Head of caudate nucleus (tissue), 42 donors: ENCODE measurements at regions not wholly inside any gene's neighbourhood (a gene's known extent, or its start where the extent isn't known, plus 50 kb on each side); places are given as distances from the start of the nearest gene placed in this dataset.

Source experiments
- DNase-seq, 42 donors: peaks; one replicate each; pipeline versions ENCODE4 v3.0.0 to v3.0.0-alpha.2; 2020 to 2021; ENCODE audit warnings: mixed read lengths in 7 of 42
- intact Hi-C: fragments of 100-400 bp; cut with DNase I; formaldehyde crosslinking; loops from one replicate; pipeline ENCODE4 v1.15.0; 2022

DNA sequence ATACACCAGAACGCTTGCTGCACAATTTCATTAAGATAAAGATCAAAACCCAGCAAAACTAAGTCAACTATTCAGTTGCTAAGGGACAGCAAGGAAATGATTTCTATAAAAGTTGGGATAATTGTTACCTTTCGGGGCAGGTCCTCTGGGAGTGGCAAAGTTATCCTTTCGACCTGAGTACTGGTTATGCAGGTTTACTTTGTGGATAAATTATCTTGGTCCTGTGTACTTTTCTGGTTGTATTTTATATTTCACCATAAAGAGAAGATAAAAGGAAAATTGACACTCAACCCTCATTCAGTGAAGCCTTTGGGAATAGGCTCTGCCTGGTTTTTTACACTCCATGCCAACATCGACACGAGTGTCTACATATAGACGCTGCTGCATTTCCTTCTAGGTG lies 146.5 kb downstream of the SYK start:
- intact Hi-C loops: no loop called here
- no peak for DNase-seq

DNA sequence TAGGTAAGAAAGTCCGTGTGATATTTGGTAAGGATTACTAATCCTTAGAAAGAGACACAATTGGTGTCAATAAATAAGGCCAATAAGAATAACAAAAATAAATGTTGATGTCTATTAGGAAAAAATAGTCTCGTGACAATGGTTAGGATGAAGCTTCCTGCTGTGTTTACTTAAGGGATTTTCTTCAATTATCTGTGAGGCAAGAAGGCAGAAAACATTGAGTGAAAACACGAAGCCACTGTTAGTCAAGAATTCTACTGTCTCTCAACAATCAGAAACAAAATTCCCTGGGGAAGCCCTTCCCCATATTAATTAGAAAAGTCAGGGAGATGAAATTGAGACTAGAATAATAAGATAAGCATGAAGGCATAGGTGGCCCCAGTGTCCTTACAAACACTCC lies 149.0 kb downstream of the SYK start:
- intact Hi-C loops: no loop called here
- no peak for DNase-seq

GRCh38 chr9:90953200-90953599 lies 151.6 kb downstream of the SYK start:
- intact Hi-C loops: no loop called here
- DNase-seq: no peak

GRCh38 chr9:90953805-90954204 lies 152.2 kb downstream of the SYK start:
- no peak for DNase-seq
- intact Hi-C loops: no loop called here

GRCh38 chr9:90956026-90956810 lies 154.6 kb downstream of the SYK start:
- DNase-seq: no peak
- intact Hi-C loops: no loop called here

DNA sequence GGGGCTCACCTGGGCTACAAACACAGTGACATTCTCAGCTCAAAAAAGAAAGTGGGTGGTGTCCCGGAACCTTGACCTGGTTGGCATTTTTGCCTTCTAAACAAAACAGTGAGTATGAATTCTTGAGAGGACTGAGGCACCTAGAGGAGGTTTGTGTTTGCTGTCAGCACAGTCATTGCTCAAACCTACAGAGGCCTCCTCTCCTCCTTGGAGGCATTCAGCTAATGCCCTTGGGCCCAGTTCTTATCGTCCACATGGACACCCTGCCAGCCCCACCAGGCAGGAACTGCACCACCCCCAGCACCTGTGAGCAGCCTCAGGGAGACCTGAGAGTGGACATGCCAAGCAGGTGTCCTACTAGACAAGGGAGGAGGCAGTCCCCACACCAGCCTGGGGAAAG lies 156.7 kb downstream of the SYK start:
- intact Hi-C loops: no loop called here
- no peak for DNase-seq

DNA sequence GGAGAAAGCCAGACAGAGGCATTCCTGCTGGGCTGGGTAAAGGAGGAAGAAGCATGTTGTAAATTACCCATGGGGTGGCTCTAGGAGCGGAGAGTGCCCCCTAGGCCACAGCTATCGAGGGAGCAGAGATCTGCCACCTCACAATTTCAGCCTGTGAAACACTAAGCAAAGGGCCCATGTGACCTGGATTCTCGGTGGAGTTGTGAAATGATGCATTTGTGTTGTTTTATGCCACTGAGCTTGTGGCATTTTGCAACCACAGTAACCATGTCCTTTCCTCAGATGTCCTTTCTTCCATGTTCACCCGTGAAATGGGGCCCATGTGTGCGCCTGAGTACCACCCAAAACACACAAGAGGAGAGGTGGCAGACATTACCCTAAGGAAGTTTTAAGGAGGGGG lies 159.3 kb downstream of the SYK start:
- intact Hi-C loops: no loop called here

DNA sequence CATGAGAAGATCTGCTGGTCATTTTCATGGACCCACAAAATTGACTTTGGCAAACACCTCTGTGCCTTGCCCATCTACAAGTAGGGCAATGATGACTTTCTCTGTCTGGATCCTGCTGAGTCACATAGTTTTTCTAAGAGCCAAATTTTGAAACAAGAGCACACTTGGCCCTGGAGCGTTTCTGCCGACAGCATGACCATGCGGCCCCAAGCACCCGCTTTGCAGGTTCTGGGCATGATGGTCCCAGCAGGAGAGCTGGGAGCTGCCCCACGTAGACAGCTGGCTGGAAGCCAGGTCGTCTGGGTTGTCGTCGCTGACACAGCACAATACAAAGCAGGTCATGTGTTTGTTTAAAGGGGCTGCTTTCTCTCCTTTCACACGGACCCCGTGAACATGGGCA lies 159.8 kb downstream of the SYK start:
- peak in 1 of 42 donors; percentile 9 for DNase-seq

More for the DNA sequence above, 159.3 kb downstream of the SYK start:
- no peak for DNase-seq

DNA sequence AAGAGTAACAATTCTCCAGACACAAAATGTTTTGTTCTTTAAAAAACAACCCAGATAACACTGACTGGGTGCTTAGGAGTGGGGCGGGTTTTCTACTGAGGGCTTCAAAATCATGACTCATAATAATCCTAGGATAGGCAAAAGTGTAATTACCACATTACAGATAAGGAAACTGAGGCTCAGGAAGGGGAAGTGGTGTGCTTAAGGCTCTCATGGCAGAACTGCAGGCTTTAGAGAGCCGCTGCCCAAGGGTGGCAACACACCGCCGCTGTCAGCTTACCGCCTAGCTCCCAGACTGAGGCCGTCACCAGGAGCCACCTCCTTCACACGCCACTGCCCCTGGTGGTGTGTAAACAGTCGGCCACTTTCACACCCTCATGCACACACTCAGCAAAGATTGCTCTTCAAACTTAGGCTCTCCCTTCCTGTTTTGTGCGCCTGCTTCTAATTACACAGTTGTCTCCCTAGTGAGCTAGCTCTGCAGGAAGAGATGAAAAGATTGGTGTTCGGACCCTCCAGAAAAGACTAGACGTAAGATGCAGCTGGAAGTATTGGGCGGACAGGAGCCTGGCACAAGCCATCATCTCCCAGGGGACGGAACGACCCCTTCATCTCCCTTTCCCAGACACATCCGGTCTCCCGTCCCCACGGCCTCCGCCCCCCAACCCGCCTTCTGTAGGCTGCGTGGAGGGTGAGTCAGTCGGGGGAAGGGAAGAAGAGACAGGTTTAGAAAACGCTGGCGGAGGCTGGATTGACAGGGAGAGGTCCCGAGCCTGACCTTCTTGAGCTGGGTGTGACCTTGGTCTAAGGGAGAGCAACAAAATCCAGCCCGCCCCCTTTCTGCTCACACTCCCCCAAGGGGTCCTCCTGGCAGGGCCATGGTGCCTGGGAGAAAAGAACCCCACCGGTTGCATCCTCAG lies 162.7 kb downstream of the SYK start:
- DNase-seq: peak in 3 of 42 donors; percentile 5 to 28 (median 8)
- intact Hi-C loops: no loop called here

More for the DNA sequence above, 159.8 kb downstream of the SYK start:
- intact Hi-C loops: no loop called here

DNA sequence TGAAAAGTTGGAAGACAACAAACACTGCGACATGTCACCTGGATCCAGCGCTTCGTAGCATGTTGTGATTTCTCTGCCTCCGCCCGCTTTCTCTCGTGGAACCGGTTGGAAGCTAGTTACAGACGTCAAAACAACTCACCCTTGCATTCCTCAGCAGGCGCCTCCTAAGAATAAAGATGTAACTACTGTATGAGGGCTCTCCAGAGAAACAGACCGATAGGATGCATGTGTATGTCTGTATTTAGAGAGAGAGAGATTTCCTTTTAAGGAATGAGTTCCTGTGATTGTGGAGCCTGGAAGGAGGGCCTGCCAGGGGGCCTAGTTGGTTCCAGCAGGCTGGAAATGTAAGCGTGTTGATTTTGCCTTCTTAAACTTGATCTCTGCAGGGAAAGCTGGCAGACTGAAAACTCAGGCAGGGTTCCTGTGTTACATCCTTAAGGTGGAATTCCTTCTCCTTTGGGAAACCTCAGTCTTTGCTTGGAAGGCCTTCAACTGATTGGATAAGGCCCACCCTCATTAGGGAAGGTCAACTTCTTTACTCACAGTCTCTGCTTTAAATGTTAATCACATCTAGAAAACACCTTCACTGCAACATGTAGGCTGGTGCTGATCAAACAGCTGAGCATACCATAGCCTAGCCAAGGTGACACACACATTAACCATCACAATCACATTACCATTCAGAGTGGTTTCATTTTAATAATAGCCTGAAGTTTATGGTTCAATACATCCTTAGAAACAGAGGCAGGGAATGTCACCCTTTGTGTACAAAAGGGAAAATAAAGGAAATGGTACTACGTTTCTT lies 163.8 kb downstream of the SYK start:
- no peak for DNase-seq
- intact Hi-C loops: no loop called here

GRCh38 chr9:90966031-90966290 lies 164.3 kb downstream of the SYK start:
- DNase-seq: no peak
- intact Hi-C loops: no loop called here

- peak in 8 of 42 donors; percentile 3 to 28 (median 11) for DNase-seq
- intact Hi-C loops: no loop called here
Measured at GRCh38 chr9:90966480-90967144, 165.0 kb downstream of the SYK start.

DNA sequence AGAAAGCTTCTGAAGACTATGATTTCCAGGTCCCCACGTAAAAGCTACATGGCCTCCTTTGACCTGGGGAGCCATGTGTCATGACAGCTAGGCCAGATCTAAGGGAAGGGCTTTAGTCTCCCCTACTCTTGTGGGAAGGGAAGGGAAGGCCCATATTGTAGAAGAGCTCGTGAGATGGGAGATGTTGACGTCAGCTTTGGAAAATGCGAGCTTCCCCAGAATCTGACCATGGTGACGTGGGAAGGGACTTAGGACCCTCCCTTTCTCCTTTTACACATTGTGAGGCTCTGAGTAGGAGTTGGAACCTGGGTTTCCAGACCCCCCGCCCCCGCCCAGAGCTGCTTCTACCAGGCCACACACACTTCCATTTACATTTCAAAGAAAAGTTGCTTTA lies 165.5 kb downstream of the SYK start:
- intact Hi-C loops: no loop called here
- no peak for DNase-seq

- intact Hi-C loops: no loop called here
- DNase-seq: peak in 32 of 42 donors; percentile 13 to 82 (median 46)
Measured at GRCh38 chr9:90969021-90969675, 167.5 kb downstream of the SYK start.

DNA sequence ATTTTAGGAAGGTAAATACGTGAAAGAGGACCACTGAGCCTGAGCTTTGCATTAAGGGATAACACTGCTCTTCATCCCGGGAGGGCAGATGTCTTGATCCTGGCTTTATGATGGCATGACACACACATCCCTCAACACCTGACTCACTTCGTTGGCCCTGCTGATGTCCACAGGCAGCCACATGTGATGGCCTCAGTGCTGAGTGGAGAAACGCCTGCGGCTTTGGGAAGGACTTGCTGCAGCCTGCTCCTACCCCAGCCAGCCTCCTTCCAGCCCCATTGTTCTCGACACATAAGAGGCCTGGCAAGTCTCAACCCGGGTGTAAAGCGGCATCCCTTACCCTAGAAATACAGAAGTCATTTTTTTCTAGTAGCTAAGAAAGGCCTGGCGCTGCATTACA lies 169.0 kb downstream of the SYK start:
- no peak for DNase-seq
- intact Hi-C loops: no loop called here

DNA sequence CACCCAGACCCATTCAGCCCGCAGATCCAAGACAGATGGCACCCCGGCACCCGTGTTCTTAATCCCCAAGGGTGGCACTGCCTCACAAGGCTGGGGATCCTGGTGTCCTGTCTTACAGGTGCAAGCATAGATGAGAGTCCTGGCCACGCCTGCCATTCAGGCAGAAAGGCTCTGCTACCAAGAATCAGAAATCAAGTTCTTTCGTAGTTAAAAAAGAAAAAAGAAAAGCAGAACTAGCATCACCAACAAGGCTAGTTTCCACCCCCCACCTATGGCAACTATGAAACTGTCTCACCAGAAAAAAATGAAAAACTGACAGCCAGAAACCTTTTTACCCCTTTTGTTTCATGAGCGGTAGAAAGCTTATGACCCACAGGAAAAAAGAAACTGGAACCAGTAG lies 170.4 kb downstream of the SYK start:
- DNase-seq: no peak
- intact Hi-C loops: no loop called here

DNA sequence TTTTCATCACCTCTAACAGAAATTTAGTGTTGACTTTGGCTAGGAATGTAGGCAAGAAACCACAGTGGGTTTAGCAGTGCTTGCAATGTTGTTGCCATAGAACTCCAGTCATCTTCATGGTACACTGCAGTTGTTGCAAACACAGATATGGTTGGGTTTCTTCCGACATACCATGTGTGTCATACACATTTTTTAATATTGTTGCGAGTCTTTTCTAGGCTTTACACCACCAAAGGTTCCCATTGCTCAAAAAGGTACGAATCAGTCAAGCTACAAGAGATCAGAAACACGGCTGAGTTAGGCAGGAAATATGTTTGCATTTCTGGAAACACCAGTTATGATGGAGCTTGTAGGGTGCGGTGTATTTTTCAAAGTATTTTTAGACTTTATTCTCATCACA lies 172.4 kb downstream of the SYK start:
- DNase-seq: no peak
- intact Hi-C loops: no loop called here

DNA sequence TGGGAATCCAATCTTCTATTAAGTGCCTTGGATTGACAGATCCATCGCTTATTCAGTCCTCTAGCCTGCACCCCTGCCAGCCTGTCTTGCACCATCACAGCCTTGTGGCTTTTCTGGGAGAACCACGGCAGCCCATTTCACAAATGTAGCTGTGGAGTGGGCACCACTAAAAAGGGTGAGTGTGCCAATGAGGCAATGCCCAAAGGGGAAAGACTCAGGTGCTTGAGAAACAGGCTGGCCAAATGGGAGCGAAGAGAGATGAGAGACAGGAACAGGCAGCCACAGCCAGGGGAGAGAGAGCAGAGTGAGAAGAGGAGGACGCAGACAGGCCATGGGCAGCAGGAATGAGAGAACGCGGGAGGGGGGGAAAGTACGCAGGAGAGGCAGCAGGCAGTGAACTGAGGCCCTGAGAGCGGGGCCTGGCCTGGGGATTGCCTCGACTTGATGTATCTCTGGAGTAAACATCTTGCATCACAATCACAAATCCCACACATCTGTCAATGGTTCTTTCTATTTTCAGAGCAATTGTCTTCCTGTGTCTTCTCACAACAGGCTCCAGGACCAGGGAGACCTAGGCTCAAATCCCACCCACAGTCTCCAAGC lies 173.1 kb downstream of the SYK start:
- intact Hi-C loops: no loop called here
- DNase-seq: no peak
